ENCODE measurements at regions not wholly inside any gene's neighbourhood (a gene's known extent, or its start where the extent isn't known, plus 50 kb on each side); places are given as distances from the start of the nearest gene placed in this dataset.
"Not testable (repeated sequence)": the region's sequence is repeated elsewhere in the genome, so short reads cannot be mapped to it uniquely, and the experiment has no call there.

DNA sequence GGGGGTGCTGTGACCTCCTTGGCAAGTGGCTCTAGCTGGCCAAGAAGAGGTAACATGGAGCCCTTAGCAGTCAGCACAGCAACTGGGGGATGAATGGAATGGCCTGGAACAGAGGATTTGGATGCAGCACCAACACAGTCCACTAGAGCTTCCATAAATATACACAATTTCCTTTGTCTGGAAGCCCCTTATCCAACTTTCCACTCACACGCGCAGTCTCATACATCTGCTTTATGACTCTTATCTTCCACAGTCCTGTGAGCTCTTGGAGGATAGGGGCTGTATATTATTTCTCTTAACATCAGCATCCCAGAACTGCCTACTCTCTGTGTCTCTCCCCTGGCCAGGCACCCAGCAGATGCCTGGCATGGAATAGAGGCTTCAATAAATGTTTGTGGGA lies 235.6 kb upstream of the MAF start:
- DNase-seq (ENCODE audit: low read depth, low spot score) = no peak

DNA sequence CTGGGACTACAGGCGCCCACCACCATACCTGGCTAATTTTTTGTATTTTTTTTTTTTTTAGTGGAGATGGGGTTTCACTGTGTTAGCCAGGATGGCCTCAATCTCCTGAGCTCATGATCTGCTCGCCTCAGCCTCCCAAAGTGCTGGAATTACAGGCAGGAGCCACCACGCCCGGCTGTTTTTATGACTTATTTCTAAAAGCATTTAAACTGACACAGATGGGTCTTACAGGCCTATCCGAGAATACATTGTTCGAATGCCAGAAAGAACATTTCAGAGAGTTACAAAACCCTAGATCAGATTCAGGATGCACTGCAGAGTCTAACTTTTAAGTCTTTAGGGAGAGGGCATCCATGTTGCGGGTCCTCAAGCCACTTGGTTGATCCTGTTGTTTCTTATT lies 234.7 kb upstream of the MAF start:
- no peak for DNase-seq (ENCODE audit: low read depth, low spot score)

DNA sequence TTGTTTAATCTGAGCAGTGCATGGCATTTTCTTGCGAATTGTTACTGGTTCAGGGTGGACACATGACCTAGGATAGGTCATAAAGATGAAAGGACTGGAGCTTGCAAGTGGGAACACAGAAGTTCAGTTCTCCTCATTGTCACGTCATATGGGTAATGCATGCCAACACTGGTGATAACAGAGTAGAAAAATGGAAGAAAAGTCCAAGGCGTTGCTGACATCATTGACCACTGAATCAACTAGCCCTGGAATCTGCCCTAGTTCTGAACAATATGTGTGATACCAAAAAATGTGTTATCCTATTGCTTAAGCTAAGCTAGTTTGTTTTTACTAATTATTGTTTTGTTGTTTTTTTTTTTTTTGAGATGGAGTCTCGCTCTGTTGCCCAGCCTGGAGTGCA lies 234.2 kb upstream of the MAF start:
- DNase-seq (ENCODE audit: low read depth, low spot score) = no peak

DNA sequence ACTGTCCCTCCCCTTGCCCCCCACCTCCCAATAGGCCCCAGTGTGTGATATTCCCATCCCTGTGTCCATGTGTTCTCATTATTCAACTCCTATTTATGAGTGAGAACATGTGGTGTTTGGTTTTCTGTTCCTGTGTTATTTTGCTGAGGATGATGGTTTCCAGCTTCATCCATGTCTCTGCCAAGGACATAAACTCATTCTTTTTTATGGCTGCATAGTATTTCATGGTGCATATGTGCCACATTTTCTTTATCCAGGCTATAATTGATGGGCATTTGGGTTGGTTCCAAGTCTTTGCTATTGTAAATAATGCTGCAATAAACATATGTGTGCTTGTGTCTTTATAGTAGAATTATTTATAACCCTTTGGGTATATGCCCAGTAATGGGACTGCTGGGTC lies 233.5 kb upstream of the MAF start:
- DNase-seq (ENCODE audit: low read depth, low spot score) = not testable (repeated sequence)

DNA sequence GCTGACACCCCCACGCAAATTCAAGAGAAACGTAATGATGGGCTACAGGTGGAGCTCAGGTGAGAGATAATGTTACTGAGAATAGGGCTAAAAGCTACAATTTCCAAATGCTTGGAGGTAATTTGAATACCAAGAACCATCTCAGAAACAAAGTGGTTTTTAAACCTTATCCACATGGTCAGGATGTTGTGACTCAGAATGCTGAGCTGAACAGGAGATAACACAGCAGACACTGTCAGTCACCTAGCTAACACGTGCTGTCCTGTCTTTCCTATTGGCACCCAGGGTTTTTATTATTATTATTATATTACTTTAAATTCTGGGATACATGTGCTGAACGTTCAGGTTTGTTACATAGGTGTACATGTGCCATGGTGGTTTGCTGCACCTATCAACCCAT lies 233.0 kb upstream of the MAF start:
- no peak for DNase-seq (ENCODE audit: low read depth, low spot score)

DNA sequence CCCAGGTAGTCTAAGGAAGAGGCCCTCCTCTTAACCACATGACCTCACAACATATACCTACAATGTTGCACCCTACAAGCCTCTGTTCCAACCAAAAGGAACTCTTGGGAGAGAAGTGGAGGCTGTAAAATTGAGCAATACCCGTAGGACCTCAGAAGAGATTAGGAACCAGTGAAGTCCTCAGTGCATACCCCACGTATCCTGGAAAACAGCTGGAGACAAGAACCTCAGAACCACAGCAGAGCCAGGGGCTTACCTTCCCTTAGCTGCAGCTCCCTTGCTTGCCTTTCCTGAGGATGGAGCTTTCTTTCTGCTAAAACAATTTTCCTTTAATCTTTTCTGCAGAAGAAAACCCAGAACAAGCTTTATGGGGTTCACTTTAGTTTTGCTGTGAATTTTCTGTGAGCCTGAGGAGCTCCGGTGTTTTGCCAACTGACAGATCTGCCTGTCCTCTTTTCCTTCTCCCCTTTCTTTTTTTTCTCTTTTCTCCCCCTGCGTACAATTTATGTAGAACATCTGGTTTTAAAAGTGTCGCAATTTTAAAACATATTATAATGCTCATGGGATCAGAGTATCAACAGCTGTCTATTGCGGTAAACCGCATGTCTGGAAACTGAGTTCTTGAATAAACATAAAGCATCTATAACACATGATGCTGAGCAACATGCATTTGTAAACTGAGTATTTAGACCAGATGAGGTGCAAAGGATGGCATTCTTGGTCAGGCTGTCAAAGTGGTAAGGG lies 226.4 kb upstream of the MAF start:
- no peak for DNase-seq (ENCODE audit: low read depth, low spot score)

DNA sequence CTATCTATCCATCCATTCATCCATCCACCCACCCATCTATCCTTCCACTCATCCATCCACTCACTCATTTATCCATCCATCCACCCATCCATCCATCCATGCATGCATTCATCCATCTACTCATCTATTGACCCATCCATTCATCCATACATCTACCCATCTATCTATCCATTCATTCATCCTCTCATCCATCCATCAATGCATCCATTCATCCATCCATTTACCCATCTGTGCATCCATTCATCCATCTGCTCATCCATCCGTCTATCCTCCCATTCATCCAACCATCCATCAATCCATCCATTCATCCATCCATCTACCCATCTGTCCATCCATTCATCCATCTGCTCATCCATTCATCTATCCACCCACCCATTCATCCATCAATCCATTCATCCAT lies 224.5 kb upstream of the MAF start:
- no peak for DNase-seq (ENCODE audit: low read depth, low spot score)

DNA sequence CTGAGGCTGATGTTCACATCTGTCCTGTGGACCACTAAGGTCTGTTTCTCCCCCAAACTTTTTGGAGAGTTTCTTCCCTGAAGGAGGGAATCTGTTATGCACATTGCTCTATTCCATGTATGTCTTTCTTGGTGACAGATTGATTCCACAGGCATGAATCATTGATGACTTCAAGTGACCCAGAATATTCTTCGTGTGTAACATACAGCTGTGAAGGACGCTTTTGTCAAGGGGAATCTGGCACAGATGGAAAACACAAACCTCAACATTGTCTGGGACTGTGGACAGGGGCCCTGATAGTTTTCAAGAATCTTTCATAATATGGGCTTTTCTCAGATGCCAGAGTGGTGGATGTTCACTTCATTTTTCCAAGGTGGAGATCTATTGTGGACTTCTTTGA lies 223.1 kb upstream of the MAF start:
- DNase-seq (ENCODE audit: low read depth, low spot score) = no peak

DNA sequence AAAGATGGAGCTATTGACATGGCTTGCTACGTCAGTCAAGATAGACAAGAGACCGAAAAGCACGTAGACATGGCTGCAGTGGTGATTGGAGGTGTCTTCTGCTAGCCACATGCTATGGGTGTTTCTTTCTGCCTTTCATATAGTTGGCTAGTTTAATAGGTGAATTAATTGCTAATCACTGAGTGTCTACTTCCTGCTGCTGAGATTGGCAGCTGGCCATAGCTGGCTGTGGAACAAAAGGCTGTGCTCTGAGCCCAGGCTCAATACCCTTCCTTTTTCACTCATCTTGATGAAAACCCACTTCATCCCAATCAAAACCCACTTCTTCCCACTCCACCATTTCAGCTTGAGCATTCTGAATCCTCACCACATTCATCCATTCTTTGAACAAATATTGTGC lies 221.4 kb upstream of the MAF start:
- no peak for DNase-seq (ENCODE audit: low read depth, low spot score)

DNA sequence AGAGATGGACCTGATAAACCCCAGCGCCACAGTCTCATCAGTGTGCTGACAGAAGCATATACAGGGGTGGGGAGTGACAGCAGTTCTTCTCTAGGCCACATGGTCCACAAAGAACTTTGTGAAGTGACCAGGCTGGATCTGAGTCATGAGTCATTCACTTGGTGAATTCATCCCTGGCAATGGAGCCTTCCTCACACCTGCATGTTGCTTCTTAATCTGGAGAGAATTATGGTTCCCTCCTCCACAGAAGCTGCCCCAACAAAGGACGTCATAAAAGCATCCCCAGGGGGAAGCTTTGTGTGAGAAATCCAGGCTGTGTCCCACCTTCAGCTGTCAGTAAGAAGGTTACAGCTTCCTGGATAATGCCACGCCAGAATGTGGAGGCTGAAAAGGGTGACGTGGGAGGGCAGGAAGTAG lies 215.6 kb upstream of the MAF start:
- DNase-seq (ENCODE audit: low read depth, low spot score) = no peak

DNA sequence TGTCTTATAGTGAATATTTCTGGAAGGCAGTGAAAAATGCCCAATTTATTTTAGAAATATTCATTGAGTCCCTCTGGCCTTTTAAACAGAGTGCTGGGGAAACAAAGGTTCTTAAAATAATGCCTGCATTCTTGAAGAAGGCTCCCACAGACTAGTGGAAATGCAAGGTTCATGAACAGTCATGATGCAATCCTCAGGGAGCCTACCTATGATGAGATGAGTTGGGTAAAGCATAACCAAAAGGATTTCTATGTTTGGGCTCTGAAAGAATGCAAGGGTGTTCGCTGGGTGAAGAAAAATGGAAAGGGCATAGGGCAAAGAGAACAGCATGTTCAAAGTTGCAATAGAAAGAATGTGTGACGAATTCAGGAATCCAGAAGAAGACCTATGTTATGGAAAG lies 214.5 kb upstream of the MAF start:
- DNase-seq (ENCODE audit: low read depth, low spot score) = no peak

DNA sequence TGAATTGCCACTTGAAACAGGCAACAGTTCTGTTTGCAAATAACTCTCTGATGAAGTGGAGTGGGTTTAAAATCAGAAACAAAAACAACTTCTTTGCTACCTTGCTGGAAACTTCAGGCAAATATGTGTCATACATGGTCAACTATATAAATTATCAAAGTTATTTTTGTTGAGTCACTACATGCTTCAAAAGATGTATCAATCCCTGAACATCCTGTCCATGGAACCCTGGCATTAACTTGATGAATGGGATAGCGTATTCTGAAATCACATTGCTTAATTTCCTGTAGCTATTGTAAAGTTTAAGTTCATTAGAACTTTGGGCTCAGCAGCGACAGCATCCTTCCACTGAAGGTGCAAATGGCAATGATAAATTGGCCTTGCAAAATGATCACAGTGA lies 213.6 kb upstream of the MAF start:
- DNase-seq (ENCODE audit: low read depth, low spot score) = no peak

DNA sequence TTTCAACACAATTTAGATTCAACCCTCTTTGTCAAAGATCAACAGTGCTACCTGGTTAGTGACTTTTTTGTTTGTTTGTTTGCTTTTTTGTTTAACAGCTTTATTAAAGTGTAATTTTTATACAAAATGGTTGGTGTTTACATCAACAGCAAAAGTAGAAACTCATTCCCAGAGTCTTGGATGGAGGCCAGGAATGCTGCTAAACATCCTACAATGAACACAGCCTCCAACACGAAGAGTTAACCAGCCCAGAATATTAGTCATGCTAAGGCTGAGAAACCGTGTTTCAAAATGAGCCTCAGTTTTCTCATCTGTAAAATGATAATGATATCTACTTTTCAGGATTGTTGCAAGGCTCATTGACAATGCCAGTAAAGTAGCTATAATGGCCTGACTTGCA lies 211.0 kb upstream of the MAF start:
- DNase-seq (ENCODE audit: low read depth, low spot score) = no peak

DNA sequence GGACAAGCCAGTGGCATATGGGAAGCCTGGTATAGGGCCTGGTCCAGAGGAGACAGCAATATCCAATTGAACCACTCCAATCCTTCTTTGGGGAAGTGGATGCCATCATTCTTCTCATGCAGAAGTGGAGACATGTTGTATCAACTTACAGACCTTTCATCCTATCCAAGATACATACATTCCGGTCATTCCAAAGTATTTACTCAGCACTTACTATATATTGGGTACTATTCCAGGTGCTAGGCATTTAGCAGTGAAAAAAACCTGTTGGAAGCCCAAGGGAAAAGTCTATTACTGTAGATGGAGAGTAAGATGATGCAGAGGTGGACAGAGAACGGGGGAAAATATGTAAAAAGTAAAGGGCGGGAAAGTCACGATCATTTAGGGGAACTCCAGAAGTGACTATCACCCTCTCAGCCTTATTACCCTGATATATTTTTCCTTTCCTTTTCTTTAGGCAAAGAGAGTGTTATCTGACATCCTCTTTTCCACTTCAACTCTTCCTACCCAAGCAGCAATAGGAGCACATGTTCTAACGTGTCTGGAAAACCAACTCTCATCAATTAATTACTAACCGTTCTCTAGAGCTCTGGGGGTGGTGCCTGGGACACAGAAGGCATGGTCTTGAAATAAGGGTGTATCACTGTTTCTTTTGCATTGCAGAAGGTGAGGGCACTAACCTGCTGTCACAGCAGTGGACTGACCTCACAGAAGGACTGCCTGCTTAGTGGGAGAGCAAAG lies 210.1 kb upstream of the MAF start:
- DNase-seq (ENCODE audit: low read depth, low spot score) = no peak

DNA sequence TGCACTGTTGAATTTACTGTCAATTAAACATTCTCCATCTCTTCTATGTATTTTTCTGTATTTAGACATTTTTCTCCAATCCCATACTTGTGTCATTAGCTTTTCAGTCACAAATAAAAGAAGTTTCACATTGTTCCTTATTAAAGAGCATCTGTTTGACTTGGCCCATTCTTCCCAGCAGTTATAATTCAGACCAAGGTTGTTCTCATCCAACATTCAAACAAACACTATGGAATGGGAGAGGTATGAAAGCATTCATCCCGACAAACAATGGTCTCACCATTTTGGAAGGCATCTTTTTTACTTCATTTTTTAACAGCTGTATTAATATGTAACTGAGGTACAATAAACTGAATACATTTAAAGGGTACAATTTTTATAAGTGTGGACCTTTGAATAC lies 208.8 kb upstream of the MAF start:
- no peak for DNase-seq (ENCODE audit: low read depth, low spot score)

DNA sequence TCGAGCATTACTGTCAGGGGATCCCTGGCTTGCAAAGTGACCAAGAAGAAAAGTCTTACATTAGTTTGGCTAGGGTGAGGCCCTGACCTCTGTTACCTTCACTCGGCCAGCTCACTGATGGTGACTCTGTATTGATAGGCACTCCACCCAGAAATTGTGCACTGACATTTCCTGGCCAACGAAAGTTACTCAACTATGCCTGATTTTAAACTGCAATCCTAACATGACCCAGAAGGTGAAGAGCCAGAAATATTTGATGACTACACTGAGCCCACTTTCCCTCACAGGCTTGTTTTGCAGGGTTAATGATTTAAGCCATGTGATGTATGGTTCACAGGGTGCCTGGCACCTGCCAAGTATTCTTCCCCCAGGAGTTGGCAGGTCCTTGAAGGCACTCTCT lies 208.2 kb upstream of the MAF start:
- no peak for DNase-seq (ENCODE audit: low read depth, low spot score)

DNA sequence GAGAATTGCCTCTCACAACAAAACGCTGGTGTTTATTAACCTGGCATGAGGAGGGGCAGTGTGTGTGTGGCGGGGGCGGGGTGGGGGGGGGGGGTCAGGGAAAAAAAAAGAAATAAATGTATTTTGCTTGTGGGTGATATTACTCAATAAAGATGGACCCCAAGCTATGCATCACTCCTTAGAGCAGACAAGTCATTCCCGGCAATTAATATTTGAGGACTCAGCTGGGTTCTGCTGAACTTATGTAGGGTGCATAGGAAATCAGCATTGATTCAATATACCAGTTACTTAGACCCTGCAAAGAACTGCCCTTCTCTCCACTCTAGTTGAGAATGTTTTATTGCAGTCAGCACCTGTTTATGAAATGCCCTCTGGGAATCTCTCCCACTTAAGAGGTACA lies 206.2 kb upstream of the MAF start:
- no peak for DNase-seq (ENCODE audit: low read depth, low spot score)

DNA sequence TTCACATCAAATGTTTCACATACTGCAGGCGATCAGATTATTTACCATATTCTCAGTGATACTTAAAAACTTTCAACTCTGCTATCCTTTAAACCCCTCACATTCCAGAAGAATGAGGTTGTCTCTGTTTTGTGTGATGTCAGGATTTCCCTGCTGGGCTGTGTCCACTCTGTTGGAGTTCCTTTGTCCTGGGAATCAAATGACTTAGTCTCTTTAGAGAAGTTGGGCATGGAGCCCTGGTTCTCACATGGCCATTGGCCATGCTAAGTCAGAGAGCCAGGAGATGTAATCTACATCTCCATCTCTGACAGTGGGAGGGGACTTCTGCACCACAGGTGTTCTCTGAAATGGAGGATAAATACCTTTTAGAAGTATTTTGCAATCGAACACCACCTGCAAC lies 205.1 kb upstream of the MAF start:
- no peak for DNase-seq (ENCODE audit: low read depth, low spot score)

DNA sequence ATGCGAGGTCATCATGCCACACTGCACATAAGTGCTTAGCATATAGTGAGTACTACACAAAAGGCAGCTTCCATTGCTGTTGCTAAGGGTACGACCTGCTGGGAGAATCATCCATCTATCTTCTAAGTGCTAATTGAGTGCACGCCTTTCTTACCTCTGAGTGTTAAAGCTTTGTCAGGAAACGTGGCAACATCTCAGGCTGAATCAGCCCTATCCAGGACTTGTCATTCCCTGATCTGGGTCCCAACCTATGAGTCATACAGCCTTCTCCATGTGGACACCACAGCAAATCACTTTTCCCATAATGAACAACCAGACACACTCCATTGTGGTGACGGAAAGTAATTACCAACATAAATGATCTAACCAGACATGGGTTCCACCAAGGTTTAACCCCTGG lies 201.1 kb upstream of the MAF start:
- DNase-seq (ENCODE audit: low read depth, low spot score) = no peak

DNA sequence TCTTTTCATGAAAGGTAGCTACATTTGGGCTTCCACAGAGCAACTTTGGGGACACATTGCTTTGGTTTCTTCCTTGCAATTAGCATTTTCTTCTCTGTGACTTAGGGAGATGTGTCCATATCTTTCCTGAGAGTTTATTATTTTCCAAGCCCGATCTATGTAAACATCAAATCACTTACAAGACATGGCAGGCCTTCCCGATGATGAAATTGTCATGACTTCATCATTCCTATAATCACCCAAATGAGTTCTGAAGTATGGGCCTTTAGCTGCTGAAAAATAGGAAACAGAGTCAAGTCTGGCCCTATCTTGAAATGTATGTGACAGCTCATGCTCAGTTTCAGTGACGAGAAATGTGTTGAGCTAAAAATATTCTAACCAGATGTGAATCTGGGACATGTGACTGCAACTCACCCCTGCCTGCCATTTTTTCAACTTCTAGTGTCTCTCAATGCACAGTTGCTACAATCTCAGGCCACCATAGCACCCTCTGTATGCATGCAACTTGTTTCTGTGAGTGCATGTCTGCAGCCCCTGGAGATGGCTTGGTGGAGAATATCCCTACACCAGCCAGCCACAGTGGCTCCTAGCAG lies 199.6 kb upstream of the MAF start:
- DNase-seq (ENCODE audit: low read depth, low spot score) = no peak

DNA sequence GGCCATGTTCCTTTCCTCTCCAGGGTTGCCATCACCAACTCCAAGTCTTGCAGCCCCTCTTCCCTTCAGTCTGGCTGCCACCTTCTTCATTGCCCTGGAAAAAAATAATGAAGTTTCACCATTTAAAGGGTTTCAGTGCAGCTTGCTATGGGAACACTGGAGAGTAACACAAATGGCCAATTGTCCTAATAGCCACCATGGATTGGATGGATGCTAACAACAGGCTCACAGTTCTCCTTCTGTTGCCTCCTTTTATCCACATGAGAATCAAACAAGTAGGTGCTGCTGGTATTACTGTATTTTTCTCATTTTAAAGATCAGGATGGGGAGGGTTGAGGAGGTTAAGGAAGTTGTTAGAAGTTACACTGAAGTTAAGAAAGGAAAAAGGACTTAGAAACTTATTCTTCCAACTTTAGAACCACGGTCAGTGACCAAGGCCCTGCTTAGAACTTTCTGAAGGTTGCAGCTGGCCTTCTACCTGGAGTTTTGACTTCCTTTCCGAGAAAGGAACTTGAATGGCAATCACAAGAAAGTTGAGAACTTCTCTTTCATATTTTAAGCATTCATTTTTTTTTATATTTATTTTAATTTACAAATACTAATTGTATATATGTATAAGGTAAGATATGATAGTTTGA lies 198.0 kb upstream of the MAF start:
- DNase-seq (ENCODE audit: low read depth, low spot score) = no peak

DNA sequence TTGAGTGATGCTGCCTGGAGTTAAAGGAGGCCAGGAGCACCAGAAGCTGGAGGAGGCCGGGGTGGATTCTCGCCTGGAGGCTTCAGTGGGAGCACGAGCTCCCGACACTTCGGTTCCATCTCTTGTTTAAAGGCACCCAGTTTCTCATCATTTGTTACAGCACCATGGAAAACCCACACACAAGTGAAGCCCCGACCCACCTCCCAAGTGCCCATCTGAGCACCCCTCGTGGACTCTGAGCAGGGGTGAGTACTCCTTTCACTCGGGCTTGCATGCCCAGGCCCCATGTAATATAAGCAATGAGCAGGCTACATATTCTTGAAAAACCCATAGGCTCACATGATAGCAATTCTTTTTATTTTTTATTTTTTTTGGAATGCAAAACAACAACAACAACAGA lies 196.9 kb upstream of the MAF start:
- DNase-seq (ENCODE audit: low read depth, low spot score) = no peak

DNA sequence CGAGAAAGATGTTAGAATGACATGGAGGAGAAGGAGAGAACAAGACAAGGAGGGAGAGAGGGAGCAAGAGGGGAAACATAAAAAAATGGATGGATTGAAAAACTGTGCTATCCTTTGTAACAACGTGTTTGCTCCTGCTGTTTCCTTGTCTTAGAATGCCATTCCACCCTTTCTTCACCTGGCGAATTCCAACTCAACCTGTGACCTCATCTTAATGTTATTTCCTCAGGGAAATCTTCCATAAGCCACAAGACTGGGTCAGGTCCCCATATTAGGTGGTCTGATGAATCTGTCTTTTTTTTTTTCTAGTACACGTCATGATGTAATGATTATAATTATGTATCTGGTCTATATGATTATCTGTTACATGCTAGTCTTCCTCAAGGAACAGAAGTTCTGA lies 195.0 kb upstream of the MAF start:
- no peak for DNase-seq (ENCODE audit: low read depth, low spot score)

All from activated naive CD8-positive, alpha-beta T cell treated with anti-CD3 and anti-CD28 coated beads, Interleukin-2, amount 50 U/mL, for 16 hours (primary cell).